ENCODE measurements at regions not wholly inside any gene's neighbourhood (a gene's known extent, or its start where the extent isn't known, plus 50 kb on each side); places are given as distances from the start of the nearest gene placed in this dataset.
"Not testable (repeated sequence)": the region's sequence is repeated elsewhere in the genome, so short reads cannot be mapped to it uniquely, and the experiment has no call there.

- no peak overlapping the region for H3K4me3 Mint-ChIP-seq
- H3K27ac Mint-ChIP-seq: no peak overlapping the region
- ATAC-seq (no peak), DNase-seq (no peak)
- H3K36me3 Mint-ChIP-seq (ENCODE audit: low read depth): no peaks in the 10 kb centered on the region
- no peaks in the 10 kb centered on the region for H3K27me3 Mint-ChIP-seq
- H3K4me1 Mint-ChIP-seq: no peaks in the 10 kb centered on the region
- H3K9me3 Mint-ChIP-seq: no peaks in the 10 kb centered on the region
Measured at GRCh38 chr2:16186661-16187481, 246.5 kb downstream of the MYCN start.

GRCh38 chr2:16185801-16186272, 245.5 kb downstream of the MYCN start:
- no peak overlapping the region for H3K4me3 Mint-ChIP-seq
- H3K36me3 Mint-ChIP-seq (ENCODE audit: low read depth): no peaks in the 10 kb centered on the region
- H3K27me3 Mint-ChIP-seq: no peaks in the 10 kb centered on the region
- no peak for DNase-seq
- no peaks in the 10 kb centered on the region for H3K4me1 Mint-ChIP-seq
- no peak overlapping the region for H3K27ac Mint-ChIP-seq
- no peaks in the 10 kb centered on the region for H3K9me3 Mint-ChIP-seq
- ATAC-seq: no peak

- H3K36me3 Mint-ChIP-seq (ENCODE audit: low read depth): no peaks in the 10 kb centered on the region
- DNase-seq (no peak), ATAC-seq (no peak)
- H3K27ac Mint-ChIP-seq: no peak overlapping the region
- no peak overlapping the region for H3K4me3 Mint-ChIP-seq
- H3K4me1 Mint-ChIP-seq: no peaks in the 10 kb centered on the region
- H3K27me3 Mint-ChIP-seq: no peaks in the 10 kb centered on the region
- H3K9me3 Mint-ChIP-seq: no peaks in the 10 kb centered on the region
Measured at GRCh38 chr2:16184945-16185660, 244.8 kb downstream of the MYCN start.

DNA sequence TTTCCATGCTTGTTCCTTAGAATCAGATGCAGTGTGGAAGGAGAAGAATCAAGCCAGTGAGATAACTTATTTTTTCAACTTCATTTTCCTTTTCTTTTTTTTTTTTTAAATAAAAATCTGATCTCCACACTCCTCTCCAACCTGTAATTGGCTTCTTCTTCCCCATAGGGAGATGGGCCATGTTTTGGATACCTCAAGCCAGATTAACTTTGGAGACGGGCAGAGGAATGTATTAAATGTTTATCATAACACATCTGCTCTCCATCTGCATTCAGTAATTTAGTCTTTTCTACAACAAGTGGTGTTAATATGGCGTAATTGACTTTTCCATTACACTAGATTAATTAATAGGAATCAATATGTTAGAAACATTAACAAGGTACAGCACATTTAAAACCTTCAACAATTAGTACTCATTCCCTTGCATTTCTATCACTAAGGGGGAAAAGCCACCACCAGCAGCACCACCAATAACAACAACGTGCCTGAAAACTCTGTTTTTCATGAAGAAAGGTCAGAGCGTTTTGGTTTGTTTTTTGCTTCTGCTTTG, 244.1 kb downstream of the MYCN start:
- no peaks in the 10 kb centered on the region for H3K9me3 Mint-ChIP-seq
- DNase-seq: no peak
- H3K27ac Mint-ChIP-seq: no peak overlapping the region
- ATAC-seq: no peak
- no peaks in the 10 kb centered on the region for H3K4me1 Mint-ChIP-seq
- H3K36me3 Mint-ChIP-seq (ENCODE audit: low read depth): no peaks in the 10 kb centered on the region
- no peak overlapping the region for H3K4me3 Mint-ChIP-seq
- H3K27me3 Mint-ChIP-seq: no peaks in the 10 kb centered on the region

GRCh38 chr2:16183345-16183744, 243.0 kb downstream of the MYCN start:
- no peaks in the 10 kb centered on the region for H3K9me3 Mint-ChIP-seq
- DNase-seq: no peak
- no peaks in the 10 kb centered on the region for H3K4me1 Mint-ChIP-seq
- no peaks in the 10 kb centered on the region for H3K36me3 Mint-ChIP-seq (ENCODE audit: low read depth)
- no peak overlapping the region for H3K4me3 Mint-ChIP-seq
- no peak for ATAC-seq
- H3K27me3 Mint-ChIP-seq: no peaks in the 10 kb centered on the region
- no peak overlapping the region for H3K27ac Mint-ChIP-seq

GRCh38 chr2:16182841-16183240, 242.5 kb downstream of the MYCN start:
- Mint-ChIP-seq H3K27me3 (no peaks in the 10 kb centered on the region), H3K4me3 (no peak overlapping the region), H3K9me3 (no peaks in the 10 kb centered on the region), H3K4me1 (no peaks in the 10 kb centered on the region), H3K36me3 (ENCODE audit: low read depth) (no peaks in the 10 kb centered on the region), H3K27ac (no peak overlapping the region)
- DNase-seq (no peak), ATAC-seq (no peak)

- H3K4me3 Mint-ChIP-seq; H3K36me3 Mint-ChIP-seq (ENCODE audit: low read depth); H3K27ac Mint-ChIP-seq; ATAC-seq; H3K4me1 Mint-ChIP-seq; DNase-seq; H3K9me3 Mint-ChIP-seq; H3K27me3 Mint-ChIP-seq: not testable (repeated sequence)
Measured at GRCh38 chr2:16182311-16182815, 242.0 kb downstream of the MYCN start.

DNA sequence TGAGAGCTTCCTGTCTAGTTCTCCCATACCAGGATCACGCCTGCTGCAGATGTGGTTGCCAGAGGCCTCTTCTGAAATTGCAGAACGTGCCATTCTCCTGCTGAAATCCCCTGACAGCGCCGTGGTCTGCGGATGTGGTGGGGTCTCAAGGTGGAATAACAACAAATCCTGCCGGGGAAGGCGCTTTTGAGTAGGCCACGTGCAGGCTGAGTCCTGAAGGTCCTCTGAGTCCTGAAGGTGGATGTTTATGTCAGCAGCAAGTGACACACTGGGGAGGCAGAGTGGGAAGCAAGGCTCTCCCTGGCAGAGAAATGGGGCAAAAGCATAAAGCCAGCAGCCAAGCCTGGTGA, 241.4 kb downstream of the MYCN start:
- Mint-ChIP-seq H3K27ac (no peak overlapping the region), H3K36me3 (ENCODE audit: low read depth) (no peaks in the 10 kb centered on the region), H3K9me3 (no peaks in the 10 kb centered on the region), H3K4me3 (no peak overlapping the region), H3K27me3 (no peaks in the 10 kb centered on the region), H3K4me1 (no peaks in the 10 kb centered on the region)
- DNase-seq (no peak), ATAC-seq (no peak)

- no peak for DNase-seq
- Mint-ChIP-seq H3K27me3 (no peaks in the 10 kb centered on the region), H3K9me3 (no peaks in the 10 kb centered on the region), H3K4me1 (no peaks in the 10 kb centered on the region), H3K27ac (no peak overlapping the region), H3K36me3 (ENCODE audit: low read depth) (no peaks in the 10 kb centered on the region), H3K4me3 (no peak overlapping the region)
- ATAC-seq: no peak
Measured at GRCh38 chr2:16181062-16181740, 240.9 kb downstream of the MYCN start.

DNA sequence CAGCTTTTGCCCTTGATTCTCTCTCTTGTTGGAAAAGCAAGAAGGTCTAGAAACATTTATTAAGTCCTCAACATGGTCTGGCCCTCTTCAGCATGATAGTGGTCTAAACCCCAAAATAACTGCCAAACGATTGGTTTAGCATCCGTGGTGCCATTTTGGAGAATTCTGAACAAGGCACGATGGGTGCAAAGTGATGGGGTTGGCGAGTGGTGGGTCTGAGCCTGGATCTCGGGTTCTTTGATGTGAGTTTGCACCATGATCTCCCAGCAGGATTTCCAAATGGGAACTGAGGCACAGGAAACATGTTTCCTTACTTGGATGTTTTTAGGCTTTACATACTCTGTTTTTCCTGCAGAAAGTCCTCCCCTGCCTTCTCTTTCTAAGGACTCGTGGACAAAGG, 240.3 kb downstream of the MYCN start:
- Mint-ChIP-seq H3K4me1 (no peaks in the 10 kb centered on the region), H3K27me3 (no peaks in the 10 kb centered on the region), H3K4me3 (no peak overlapping the region), H3K36me3 (ENCODE audit: low read depth) (no peaks in the 10 kb centered on the region), H3K9me3 (no peaks in the 10 kb centered on the region), H3K27ac (no peak overlapping the region)
- DNase-seq: no peak
- no peak for ATAC-seq

DNA sequence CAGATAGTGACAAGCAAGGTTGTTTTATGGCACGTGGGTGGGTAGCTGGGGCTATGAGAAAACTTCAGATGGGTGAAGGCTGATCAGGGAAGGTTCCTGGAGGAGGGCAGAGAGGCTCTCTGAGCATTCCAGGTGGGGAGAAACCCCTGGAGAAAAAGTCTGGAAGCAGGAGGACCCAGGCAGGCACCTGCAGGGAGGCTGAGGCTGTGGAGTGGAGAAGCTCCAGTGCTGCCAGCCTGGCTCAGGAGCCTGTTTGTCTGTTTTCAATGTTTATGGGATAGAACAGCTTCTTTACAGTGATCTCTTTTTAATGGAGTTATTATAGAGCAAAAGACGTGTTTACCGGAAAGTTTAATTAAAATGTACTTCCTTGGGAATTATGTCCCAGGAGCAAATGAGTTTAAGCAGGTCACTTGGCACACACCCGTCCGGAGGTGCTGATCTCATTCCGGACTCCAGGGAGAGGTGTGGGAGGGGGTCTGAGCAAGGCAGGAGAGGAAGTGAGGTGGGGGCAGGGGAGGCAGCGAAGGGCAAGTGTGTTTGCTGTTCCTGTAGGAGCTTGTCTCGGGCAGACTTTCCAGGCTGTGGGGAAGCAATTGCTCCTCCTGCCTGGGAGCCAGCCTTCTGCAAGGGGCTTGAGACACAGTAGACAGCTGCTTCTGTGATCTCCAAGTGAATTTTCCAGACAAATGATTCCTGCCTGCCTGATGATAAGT, 239.5 kb downstream of the MYCN start:
- H3K27ac Mint-ChIP-seq: no peak overlapping the region
- no peaks in the 10 kb centered on the region for H3K9me3 Mint-ChIP-seq
- no peak for DNase-seq
- H3K27me3 Mint-ChIP-seq: peaks cover 2% of the 10 kb centered on the region
- ATAC-seq: no peak
- H3K4me1 Mint-ChIP-seq: no peaks in the 10 kb centered on the region
- H3K36me3 Mint-ChIP-seq (ENCODE audit: low read depth): no peaks in the 10 kb centered on the region
- H3K4me3 Mint-ChIP-seq: no peak overlapping the region

GRCh38 chr2:16178551-16179130, 238.3 kb downstream of the MYCN start:
- no peak for DNase-seq
- Mint-ChIP-seq H3K27me3 (peaks cover 2% of the 10 kb centered on the region), H3K27ac (no peak overlapping the region), H3K36me3 (ENCODE audit: low read depth) (no peaks in the 10 kb centered on the region), H3K4me1 (no peaks in the 10 kb centered on the region), H3K4me3 (no peak overlapping the region), H3K9me3 (no peaks in the 10 kb centered on the region)
- no peak for ATAC-seq

DNA sequence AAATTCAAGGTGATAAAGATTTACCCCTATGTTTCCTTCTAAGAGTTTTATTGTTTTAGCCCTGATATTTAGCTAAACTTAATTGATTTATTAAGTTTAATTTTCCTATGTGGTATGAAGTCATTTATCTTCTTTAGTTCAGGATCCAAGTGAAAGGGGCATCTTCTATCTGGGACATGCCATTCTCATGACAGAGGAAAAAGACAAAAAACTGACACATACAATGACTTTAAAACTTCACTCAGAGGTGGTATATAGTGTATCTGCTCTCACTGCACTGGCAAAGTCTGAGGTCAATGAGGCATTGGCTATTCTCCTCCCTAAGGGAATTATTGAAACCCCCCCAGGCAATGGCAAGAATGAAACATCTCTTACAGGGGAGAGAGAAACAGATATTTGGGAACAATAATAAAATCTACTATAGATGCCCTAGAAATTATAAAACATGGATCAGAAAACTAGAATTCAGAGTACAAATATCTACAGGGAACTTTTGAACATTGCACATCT, 237.4 kb downstream of the MYCN start:
- no peak for DNase-seq
- Mint-ChIP-seq H3K4me1 (no peaks in the 10 kb centered on the region), H3K9me3 (no peaks in the 10 kb centered on the region), H3K27ac (no peak overlapping the region), H3K4me3 (no peak overlapping the region), H3K36me3 (ENCODE audit: low read depth) (no peaks in the 10 kb centered on the region), H3K27me3 (peaks cover 2% of the 10 kb centered on the region)
- no peak for ATAC-seq

Data from activated naive CD8-positive, alpha-beta T cell treated with anti-CD3 and anti-CD28 coated beads, Interleukin-2, amount 50 U/mL, for 24 hours (primary cell).